Astrocyte (in vitro differentiated cells and primary cell): ENCODE measurements at regions not wholly inside any gene's neighbourhood (a gene's known extent, or its start where the extent isn't known, plus 50 kb on each side); places are given as distances from the start of the nearest gene placed in this dataset.

Experiments used
- DNase-seq: peaks from one replicate; pipeline ENCODE4 v3.0.0-alpha.2; 2010; ENCODE audit warnings: low read depth
- FAIRE-seq: peaks from 2 replicates; lab custom pipeline; 2011; peaks lifted over from hg19 to GRCh38; lab: Jason Lieb, UNC
- H2AFZ ChIP-seq: 2 replicates; pipeline ENCODE4 v1.6.0; 2012; ENCODE audit warnings: low read depth, low read length, inconsistent platforms
- H3K27ac ChIP-seq: 2 replicates; pipeline ENCODE4 v1.5.1; 2011; ENCODE audit warnings: low read depth, low read length, inconsistent platforms
- H3K27me3 ChIP-seq: 2 replicates; pipeline ENCODE4 v1.6.0; 2011; ENCODE audit warnings: low read length, inconsistent platforms; ENCODE audit not compliant: insufficient read depth
- H3K36me3 ChIP-seq: 2 replicates; pipeline ENCODE4 v1.5.1; 2011; ENCODE audit warnings: low read length, inconsistent platforms; ENCODE audit not compliant: insufficient read depth
- H3K4me1 ChIP-seq: 2 replicates; pipeline ENCODE4 v1.5.1; 2011; ENCODE audit warnings: low read length, inconsistent platforms; ENCODE audit not compliant: insufficient read depth
- H3K4me2 ChIP-seq: 2 replicates; pipeline ENCODE4 v1.6.0; 2012; ENCODE audit warnings: low read length, inconsistent platforms
- H3K4me3 ChIP-seq: 2 replicates; pipeline ENCODE4 v1.5.1; 2011; ENCODE audit warnings: low read depth, mild to moderate bottlenecking, low read length, inconsistent platforms; ENCODE audit not compliant: insufficient read depth
- H3K79me2 ChIP-seq: 2 replicates; pipeline ENCODE4 v1.6.0; 2012; ENCODE audit warnings: mild to moderate bottlenecking, low read length, inconsistent platforms; ENCODE audit not compliant: insufficient read depth
- H3K9ac ChIP-seq: 2 replicates; pipeline ENCODE4 v1.6.0; 2012; ENCODE audit warnings: mild to moderate bottlenecking, low read length, inconsistent platforms
- H3K9me3 ChIP-seq: 2 replicates; pipeline ENCODE4 v1.5.1; 2012; ENCODE audit warnings: low read depth, mild to moderate bottlenecking, low read length, inconsistent platforms; ENCODE audit not compliant: insufficient read depth
- H4K20me1 ChIP-seq: 2 replicates; pipeline ENCODE4 v1.6.0; 2012; ENCODE audit warnings: low read length, inconsistent platforms; ENCODE audit not compliant: insufficient read depth
- H3K27ac Mint-ChIP-seq: one replicate; pipeline ENCODE4 v1.8.0; 2021; ENCODE audit warnings: mild to moderate bottlenecking, mixed read lengths; ENCODE audit not compliant: unreplicated experiment
- H3K27me3 Mint-ChIP-seq: one replicate; pipeline ENCODE4 v1.8.0; 2021; ENCODE audit warnings: low read depth, mixed read lengths; ENCODE audit not compliant: unreplicated experiment
- H3K36me3 Mint-ChIP-seq: one replicate; pipeline ENCODE4 v1.8.0; 2021; ENCODE audit warnings: low read depth, mixed read lengths; ENCODE audit not compliant: unreplicated experiment
- H3K4me1 Mint-ChIP-seq: one replicate; pipeline ENCODE4 v1.8.0; 2021; ENCODE audit warnings: low read depth, mixed read lengths; ENCODE audit not compliant: unreplicated experiment
- H3K4me3 Mint-ChIP-seq: one replicate; pipeline ENCODE4 v1.8.0; 2021; ENCODE audit warnings: mild to moderate bottlenecking, moderate library complexity, mixed read lengths; ENCODE audit not compliant: unreplicated experiment
- H3K9me3 Mint-ChIP-seq: one replicate; pipeline ENCODE4 v1.8.0; 2021; ENCODE audit warnings: mild to moderate bottlenecking, mixed read lengths; ENCODE audit not compliant: unreplicated experiment
- EZH2 ChIP-seq: IDR thresholded peaks from 2 replicates; pipeline ENCODE4 v1.6.1; 2012; ENCODE audit warnings: mild to moderate bottlenecking, low read length, inconsistent platforms; ENCODE audit not compliant: insufficient read depth
- TF ChIP-seq, protein P1 (sequence below): IDR thresholded peaks from 2 replicates; pipeline ENCODE4 v1.5.1; 2011; ENCODE audit warnings: low read depth, mild to moderate bottlenecking, inconsistent platforms, low read length, moderate library complexity; ENCODE audit not compliant: insufficient read depth

GRCh38 chr17:71727292-71727691 is 393.5 kb upstream of the SOX9 start:
- no peak overlapping the region for H3K4me3 Mint-ChIP-seq
- no peaks in the 10 kb centered on the region for H3K36me3 Mint-ChIP-seq
- no peak for DNase-seq

DNA sequence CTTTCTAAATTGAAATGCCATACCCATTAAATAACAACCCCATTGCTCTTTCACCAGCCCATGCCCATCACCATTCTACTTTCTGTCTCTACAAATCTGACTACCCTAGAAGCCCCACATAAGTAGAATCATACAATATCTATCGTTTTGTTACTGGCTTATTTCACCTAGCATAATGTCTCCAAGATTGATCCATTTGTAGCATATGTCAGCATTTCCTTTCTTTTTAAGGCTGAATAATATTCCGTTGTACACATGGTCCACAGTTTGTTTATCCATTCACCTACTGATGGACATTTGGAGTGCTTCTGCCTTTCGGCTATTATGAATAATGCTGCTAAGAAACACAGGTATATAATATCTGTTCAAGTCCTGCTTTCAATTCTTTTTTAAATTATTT is 393.1 kb upstream of the SOX9 start:
- Histone ChIP-seq H3K9ac (no peak overlapping the region), H3K36me3 (no peaks in the 10 kb centered on the region), H3K27ac (no peak overlapping the region), H4K20me1 (no peaks in the 10 kb centered on the region), H3K4me3 (no peak overlapping the region), H3K79me2 (no peaks in the 10 kb centered on the region), H3K4me2 (no peak overlapping the region), H3K4me1 (no peaks in the 10 kb centered on the region), H2AFZ (no peak overlapping the region), H3K9me3 (no peaks in the 10 kb centered on the region), H3K27me3 (no peaks in the 10 kb centered on the region)
- Mint-ChIP-seq H3K27ac (no peak overlapping the region), H3K4me1 (no peaks in the 10 kb centered on the region), H3K4me3 (no peak overlapping the region), H3K36me3 (no peaks in the 10 kb centered on the region), H3K27me3 (peaks cover 2% of the 10 kb centered on the region), H3K9me3 (no peaks in the 10 kb centered on the region)
- FAIRE-seq (no peak), DNase-seq (no peak)
- TF ChIP-seq EZH2, result no peak
- TF ChIP-seq, protein P1, sequence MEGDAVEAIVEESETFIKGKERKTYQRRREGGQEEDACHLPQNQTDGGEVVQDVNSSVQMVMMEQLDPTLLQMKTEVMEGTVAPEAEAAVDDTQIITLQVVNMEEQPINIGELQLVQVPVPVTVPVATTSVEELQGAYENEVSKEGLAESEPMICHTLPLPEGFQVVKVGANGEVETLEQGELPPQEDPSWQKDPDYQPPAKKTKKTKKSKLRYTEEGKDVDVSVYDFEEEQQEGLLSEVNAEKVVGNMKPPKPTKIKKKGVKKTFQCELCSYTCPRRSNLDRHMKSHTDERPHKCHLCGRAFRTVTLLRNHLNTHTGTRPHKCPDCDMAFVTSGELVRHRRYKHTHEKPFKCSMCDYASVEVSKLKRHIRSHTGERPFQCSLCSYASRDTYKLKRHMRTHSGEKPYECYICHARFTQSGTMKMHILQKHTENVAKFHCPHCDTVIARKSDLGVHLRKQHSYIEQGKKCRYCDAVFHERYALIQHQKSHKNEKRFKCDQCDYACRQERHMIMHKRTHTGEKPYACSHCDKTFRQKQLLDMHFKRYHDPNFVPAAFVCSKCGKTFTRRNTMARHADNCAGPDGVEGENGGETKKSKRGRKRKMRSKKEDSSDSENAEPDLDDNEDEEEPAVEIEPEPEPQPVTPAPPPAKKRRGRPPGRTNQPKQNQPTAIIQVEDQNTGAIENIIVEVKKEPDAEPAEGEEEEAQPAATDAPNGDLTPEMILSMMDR, result no peak

More at GRCh38 chr17:71727292-71727691, 393.5 kb upstream of the SOX9 start:
- H3K4me3 ChIP-seq, result no peak overlapping the region
- H3K9ac ChIP-seq, result no peak overlapping the region
- no peaks in the 10 kb centered on the region for H3K9me3 Mint-ChIP-seq
- H3K36me3 ChIP-seq, result no peaks in the 10 kb centered on the region
- FAIRE-seq, result no peak
- H3K27me3 Mint-ChIP-seq, result peaks cover 2% of the 10 kb centered on the region
- no peak overlapping the region for H3K27ac ChIP-seq
- H3K9me3 ChIP-seq, result no peaks in the 10 kb centered on the region
- no peak overlapping the region for H2AFZ ChIP-seq
- no peaks in the 10 kb centered on the region for H3K4me1 ChIP-seq
- TF ChIP-seq EZH2, result no peak
- no peaks in the 10 kb centered on the region for H3K27me3 ChIP-seq
- H3K79me2 ChIP-seq, result no peaks in the 10 kb centered on the region
- H3K4me1 Mint-ChIP-seq, result no peaks in the 10 kb centered on the region
- no peak overlapping the region for H3K27ac Mint-ChIP-seq
- no peaks in the 10 kb centered on the region for H4K20me1 ChIP-seq
- no peak overlapping the region for H3K4me2 ChIP-seq

DNA sequence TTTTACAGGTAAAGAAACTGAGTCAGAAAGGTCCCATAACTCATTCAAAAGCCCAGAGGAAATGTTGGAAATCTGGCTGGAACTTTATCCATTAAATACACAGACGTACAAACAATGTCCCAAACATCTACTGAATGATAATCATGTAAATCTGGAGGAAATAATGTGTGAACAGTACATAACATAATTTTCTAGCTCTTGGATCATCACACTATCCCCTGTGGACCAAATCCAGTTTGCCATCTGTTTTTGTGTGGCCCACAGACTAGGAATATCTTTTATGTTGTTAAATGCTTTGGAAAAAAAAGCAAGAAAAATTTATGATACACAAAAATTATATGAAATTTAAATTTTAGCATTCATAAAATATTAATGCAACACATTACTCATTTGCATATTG is 389.9 kb upstream of the SOX9 start:
- Histone ChIP-seq H4K20me1 (no peaks in the 10 kb centered on the region), H3K36me3 (no peaks in the 10 kb centered on the region), H3K27me3 (no peaks in the 10 kb centered on the region), H3K4me2 (no peak overlapping the region), H3K27ac (no peak overlapping the region), H3K9me3 (no peaks in the 10 kb centered on the region), H2AFZ (no peak overlapping the region), H3K4me3 (no peak overlapping the region), H3K79me2 (no peaks in the 10 kb centered on the region), H3K9ac (no peak overlapping the region), H3K4me1 (no peaks in the 10 kb centered on the region)
- H3K4me1 Mint-ChIP-seq, result no peaks in the 10 kb centered on the region
- no peak overlapping the region for H3K4me3 Mint-ChIP-seq
- no peak for FAIRE-seq
- no peak for DNase-seq
- no peaks in the 10 kb centered on the region for H3K36me3 Mint-ChIP-seq
- no peak overlapping the region for H3K27ac Mint-ChIP-seq
- TF ChIP-seq, protein P1, result no peak
- TF ChIP-seq EZH2, result no peak
- no peaks in the 10 kb centered on the region for H3K9me3 Mint-ChIP-seq
- peaks cover 5% of the 10 kb centered on the region for H3K27me3 Mint-ChIP-seq
